Fibroblast of lung (primary cell): ENCODE measurements at regions not wholly inside any gene's neighbourhood (a gene's known extent, or its start where the extent isn't known, plus 50 kb on each side); places are given as distances from the start of the nearest gene placed in this dataset.

Source experiments
- CTCF ChIP-seq, 2 donors: IDR thresholded peaks in 1 of 2; conservative IDR thresholded peaks in 1 of 2; 1 replicate in 1 of 2; 2 replicates in 1 of 2; pipeline ENCODE4 v1.5.1; 2011 to 2012; ENCODE audit warnings: low read length in 2 of 2, control low read depth in 1 of 2, inconsistent platforms in 1 of 2, low read depth in 1 of 2, mild to moderate bottlenecking in 1 of 2
- EZH2 ChIP-seq: IDR thresholded peaks from 2 replicates; pipeline ENCODE4 v1.5.1; 2012; ENCODE audit warnings: low read length, control low read depth, mild to moderate bottlenecking; ENCODE audit errors: missing control alignments

- no peak for TF ChIP-seq CTCF (conservative IDR thresholded peaks at IDR 0.05 in 1 of 2, IDR thresholded peaks at IDR 0.05 in 1 of 2; ENCODE audit: low read depth in 1 of 2, low read length in 2 of 2)
- TF ChIP-seq EZH2, result no peak
These were observed 195.0 kb downstream of the IRX2 start for GRCh38 chr5:2556375-2556966.
